Neural progenitor cell (in vitro differentiated cells): ENCODE measurements at regions not wholly inside any gene's neighbourhood (a gene's known extent, or its start where the extent isn't known, plus 50 kb on each side); places are given as distances from the start of the nearest gene placed in this dataset.

Source experiments
- EZH2 ChIP-seq: fragments of 200-600 bp; sonication (generic); IDR thresholded peaks from 2 replicates; pipeline ENCODE4 v1.6.1; 2017; ENCODE audit warnings: antibody characterized with exemption, mild to moderate bottlenecking, moderate library complexity
- EZH2phosphoT487 ChIP-seq: fragments of 200-600 bp; sonication (generic); IDR thresholded peaks from 2 replicates; pipeline ENCODE4 v1.6.1; 2017; ENCODE audit warnings: antibody characterized with exemption
- TF ChIP-seq, protein P1 (sequence below): fragments of 200-600 bp; sonication (generic); IDR thresholded peaks from 2 replicates; pipeline ENCODE4 v1.5.1; 2017; ENCODE audit warnings: antibody characterized with exemption, mild to moderate bottlenecking

DNA sequence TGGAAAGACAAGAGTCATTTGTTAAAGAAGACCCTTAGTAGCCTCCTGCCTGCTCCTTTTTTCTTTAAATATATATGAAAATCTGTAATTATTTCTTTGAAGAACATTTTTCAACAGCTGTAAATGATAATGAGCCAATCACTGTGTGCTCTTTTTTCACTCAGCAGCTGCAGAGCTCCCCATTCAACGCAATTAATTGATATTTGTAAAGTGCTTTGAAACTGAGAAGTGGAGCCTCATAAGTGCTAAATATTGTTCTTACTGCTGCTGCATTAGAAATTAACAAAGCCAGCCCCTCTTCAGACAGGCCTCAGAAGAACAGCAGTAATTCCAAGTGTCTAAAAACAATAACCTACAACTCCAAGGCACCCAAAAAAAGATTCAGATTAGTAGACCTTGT, 224.3 kb downstream of the GXYLT1 start:
- TF ChIP-seq EZH2 (no peak), EZH2phosphoT487 (no peak)
- TF ChIP-seq, protein P1, sequence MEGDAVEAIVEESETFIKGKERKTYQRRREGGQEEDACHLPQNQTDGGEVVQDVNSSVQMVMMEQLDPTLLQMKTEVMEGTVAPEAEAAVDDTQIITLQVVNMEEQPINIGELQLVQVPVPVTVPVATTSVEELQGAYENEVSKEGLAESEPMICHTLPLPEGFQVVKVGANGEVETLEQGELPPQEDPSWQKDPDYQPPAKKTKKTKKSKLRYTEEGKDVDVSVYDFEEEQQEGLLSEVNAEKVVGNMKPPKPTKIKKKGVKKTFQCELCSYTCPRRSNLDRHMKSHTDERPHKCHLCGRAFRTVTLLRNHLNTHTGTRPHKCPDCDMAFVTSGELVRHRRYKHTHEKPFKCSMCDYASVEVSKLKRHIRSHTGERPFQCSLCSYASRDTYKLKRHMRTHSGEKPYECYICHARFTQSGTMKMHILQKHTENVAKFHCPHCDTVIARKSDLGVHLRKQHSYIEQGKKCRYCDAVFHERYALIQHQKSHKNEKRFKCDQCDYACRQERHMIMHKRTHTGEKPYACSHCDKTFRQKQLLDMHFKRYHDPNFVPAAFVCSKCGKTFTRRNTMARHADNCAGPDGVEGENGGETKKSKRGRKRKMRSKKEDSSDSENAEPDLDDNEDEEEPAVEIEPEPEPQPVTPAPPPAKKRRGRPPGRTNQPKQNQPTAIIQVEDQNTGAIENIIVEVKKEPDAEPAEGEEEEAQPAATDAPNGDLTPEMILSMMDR: no peak
